C4-2B (cell line): ENCODE measurements at regions not wholly inside any gene's neighbourhood (a gene's known extent, or its start where the extent isn't known, plus 50 kb on each side); places are given as distances from the start of the nearest gene placed in this dataset.

Experiments
- H3K27ac ChIP-seq: fragments of 450-650 bp; 2 replicates; pipeline ENCODE4 v1.5.1; 2017
- ZFX ChIP-seq: fragments of 450-650 bp; IDR thresholded peaks from 2 replicates; pipeline ENCODE4 v1.6.1; 2017
- TF ChIP-seq, protein P1 (sequence below): fragments of 450-650 bp; conservative IDR thresholded peaks from 2 replicates; pipeline ENCODE4 v1.5.1; 2017; ENCODE audit warnings: mild to moderate bottlenecking

DNA sequence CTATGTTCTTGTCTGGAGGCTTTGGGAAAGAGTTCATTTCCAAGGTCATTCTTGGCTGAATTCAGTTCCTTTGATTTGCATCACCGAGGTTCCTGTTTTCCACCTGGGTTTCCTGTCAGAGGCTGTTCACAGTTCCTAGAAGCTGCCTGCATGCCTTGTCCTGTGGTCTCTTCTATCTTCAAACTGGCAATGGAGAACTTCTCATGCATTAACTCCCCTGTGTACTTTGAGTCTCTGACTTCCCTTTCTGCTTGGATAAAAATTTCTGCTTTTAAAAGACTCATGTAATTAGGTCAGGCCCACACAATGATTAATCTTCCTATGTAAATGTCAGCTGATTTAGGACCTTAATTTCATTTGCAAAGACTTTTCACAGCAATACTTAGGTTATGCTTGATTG lies 499.3 kb upstream of the FANCL start:
- TF ChIP-seq ZFX: no peak
- TF ChIP-seq, protein P1, sequence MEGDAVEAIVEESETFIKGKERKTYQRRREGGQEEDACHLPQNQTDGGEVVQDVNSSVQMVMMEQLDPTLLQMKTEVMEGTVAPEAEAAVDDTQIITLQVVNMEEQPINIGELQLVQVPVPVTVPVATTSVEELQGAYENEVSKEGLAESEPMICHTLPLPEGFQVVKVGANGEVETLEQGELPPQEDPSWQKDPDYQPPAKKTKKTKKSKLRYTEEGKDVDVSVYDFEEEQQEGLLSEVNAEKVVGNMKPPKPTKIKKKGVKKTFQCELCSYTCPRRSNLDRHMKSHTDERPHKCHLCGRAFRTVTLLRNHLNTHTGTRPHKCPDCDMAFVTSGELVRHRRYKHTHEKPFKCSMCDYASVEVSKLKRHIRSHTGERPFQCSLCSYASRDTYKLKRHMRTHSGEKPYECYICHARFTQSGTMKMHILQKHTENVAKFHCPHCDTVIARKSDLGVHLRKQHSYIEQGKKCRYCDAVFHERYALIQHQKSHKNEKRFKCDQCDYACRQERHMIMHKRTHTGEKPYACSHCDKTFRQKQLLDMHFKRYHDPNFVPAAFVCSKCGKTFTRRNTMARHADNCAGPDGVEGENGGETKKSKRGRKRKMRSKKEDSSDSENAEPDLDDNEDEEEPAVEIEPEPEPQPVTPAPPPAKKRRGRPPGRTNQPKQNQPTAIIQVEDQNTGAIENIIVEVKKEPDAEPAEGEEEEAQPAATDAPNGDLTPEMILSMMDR: no peak
- no peak overlapping the region for H3K27ac ChIP-seq

GRCh38 chr2:58739033-58739432 lies 497.9 kb upstream of the FANCL start:
- TF ChIP-seq, protein P1: no peak
- no peak for TF ChIP-seq ZFX
- no peak overlapping the region for H3K27ac ChIP-seq

DNA sequence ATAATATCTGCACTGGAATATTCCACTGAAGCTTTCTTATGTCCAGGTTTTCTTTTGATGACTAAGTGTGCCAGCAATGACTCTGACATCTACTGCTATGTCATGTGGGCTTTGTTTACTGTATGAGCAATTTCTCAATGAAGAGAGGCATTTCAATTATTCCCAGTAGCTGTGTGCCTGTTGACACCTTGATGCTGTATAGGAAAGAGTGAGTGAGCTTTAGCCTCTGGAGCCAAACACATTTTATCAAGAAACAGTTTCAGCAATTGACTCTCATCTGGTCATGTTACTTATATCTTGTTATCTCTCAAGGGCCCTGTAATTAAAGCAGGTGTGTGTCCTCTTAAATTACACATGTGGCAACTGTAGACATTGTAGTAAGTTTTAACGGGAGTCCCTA lies 493.2 kb upstream of the FANCL start:
- H3K27ac ChIP-seq: no peak overlapping the region
- TF ChIP-seq, protein P1: no peak
- no peak for TF ChIP-seq ZFX

DNA sequence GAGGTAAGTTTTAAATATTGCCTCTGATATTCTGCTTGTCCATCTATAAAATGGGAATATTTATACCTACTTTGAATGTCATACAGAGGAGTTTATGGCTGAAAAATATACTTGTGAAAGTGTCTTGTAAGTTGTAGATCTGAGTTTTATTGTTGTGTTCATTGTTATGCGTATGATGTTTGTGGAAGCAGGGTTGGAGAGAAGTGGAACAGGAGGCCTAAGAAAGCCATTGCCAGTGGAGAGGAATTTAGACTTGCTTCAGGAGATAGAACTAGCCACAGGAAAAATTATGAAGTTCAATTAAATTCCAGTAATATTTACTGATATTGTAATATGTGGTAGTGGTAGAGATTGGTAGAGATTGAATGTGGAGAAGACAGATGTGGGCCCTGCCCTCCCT lies 491.9 kb upstream of the FANCL start:
- no peak for TF ChIP-seq ZFX
- TF ChIP-seq, protein P1: no peak
- H3K27ac ChIP-seq: no peak overlapping the region

DNA sequence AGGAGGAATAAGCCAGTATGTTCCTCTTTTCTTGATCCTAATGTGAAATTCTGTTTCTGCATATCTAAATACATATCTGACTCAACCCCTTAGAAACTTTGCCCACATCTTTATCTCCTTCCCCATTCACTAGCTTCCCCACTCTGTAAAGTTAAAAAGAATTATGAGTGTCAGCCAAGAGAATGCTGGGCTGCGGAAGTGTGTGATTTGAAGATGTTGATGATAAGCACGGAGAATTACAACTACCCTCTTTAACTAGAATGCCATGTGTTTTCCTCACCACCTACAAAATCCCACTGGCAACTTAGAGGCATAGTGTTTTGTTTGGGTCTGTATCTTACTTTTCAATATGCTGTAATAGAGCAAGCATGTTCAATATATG lies 490.4 kb upstream of the FANCL start:
- no peak overlapping the region for H3K27ac ChIP-seq
- no peak for TF ChIP-seq ZFX
- TF ChIP-seq, protein P1: no peak

GRCh38 chr2:58730764-58731487 lies 489.8 kb upstream of the FANCL start:
- H3K27ac ChIP-seq: no peak overlapping the region
- TF ChIP-seq ZFX: no peak
- TF ChIP-seq, protein P1: no peak

DNA sequence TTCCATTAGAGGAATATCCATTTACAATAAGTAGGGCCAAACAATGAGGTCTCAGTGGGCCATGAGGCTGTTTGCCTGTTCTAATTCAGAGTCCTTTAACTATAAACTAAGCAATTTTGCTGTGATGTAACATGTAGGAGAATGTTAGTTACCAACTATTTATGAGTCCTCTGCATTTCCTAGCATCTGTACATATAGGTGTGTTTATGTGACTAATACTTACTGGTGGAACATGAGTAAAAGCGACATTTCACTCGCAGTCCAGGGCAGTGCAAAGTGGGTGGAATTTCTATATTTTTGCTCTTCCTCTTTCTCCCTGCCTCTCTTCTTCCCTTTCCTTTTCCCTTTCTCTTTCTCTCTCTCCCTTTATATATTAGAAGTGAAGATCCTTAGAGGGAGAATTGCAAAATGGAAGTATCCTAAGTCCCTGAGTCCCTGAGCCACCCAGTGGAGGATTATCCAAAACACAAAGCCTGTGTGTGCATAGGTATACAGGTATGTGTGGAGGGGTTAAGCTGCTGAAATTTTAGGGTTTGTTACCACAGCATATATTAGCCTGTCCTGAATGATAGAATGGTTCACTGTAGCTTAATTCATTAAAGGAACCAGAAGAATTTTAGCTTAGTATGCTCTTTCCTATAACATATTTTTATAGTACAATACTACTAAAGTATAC lies 487.0 kb upstream of the FANCL start:
- no peak for TF ChIP-seq ZFX
- TF ChIP-seq, protein P1: no peak

More for the DNA sequence above, 487.0 kb upstream of the FANCL start:
- no peak overlapping the region for H3K27ac ChIP-seq
